IPS-20b (cell line): ENCODE measurements at regions not wholly inside any gene's neighbourhood (a gene's known extent, or its start where the extent isn't known, plus 50 kb on each side); places are given as distances from the start of the nearest gene placed in this dataset.
"Not testable (repeated sequence)": the region's sequence is repeated elsewhere in the genome, so short reads cannot be mapped to it uniquely, and the experiment has no call there.

ENCODE experiments used
- H3K27ac ChIP-seq: one replicate; pipeline ENCODE4 v1.5.1; 2013; ENCODE audit warnings: low read length
- H3K27me3 ChIP-seq: 2 replicates; pipeline ENCODE4 v1.6.1; 2013; ENCODE audit warnings: mild to moderate bottlenecking, low read length, inconsistent platforms; ENCODE audit not compliant: insufficient read depth
- H3K36me3 ChIP-seq: 2 replicates; pipeline ENCODE4 v1.6.1; 2013; ENCODE audit warnings: low read depth, mild to moderate bottlenecking, inconsistent platforms, low read length, moderate library complexity; ENCODE audit not compliant: insufficient read depth
- H3K4me1 ChIP-seq: 2 replicates; pipeline ENCODE4 v1.6.1; 2013; ENCODE audit warnings: mild to moderate bottlenecking, control low read depth, inconsistent platforms, low read length, moderate library complexity; ENCODE audit not compliant: insufficient read depth
- H3K4me3 ChIP-seq: 2 replicates; pipeline ENCODE4 v1.5.1; 2013; ENCODE audit warnings: mild to moderate bottlenecking, low read length, inconsistent platforms
- H3K9ac ChIP-seq: 2 replicates; pipeline ENCODE4 v1.6.1; 2013; ENCODE audit warnings: low read depth, mild to moderate bottlenecking, inconsistent platforms, low read length, moderate library complexity
- H3K9me3 ChIP-seq: 2 replicates; pipeline ENCODE4 v1.6.1; 2013; ENCODE audit warnings: mild to moderate bottlenecking, low read depth, low read length, inconsistent platforms; ENCODE audit not compliant: insufficient read depth

DNA sequence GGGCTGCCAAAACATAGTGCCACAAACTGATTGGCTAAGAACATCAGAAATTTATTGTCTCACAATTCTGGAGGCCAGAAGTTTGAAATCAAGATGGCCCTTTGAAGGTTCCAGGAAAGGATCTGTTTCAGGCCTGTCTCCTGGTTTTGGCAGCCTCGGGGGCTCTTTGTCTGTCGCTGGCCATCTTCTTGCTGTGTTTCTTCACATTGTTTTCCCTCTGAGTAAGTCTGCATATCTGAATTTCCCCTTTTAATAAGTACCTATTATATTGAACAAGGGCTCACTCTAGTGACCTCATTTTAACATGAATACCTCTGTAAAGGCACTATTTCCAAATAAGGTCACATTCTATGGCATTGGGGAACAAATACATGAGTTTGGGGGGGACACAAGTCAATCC is 467.1 kb upstream of the MGAT4C start:
- Histone ChIP-seq H3K36me3 (no peaks in the 10 kb centered on the region), H3K27ac (no peak overlapping the region), H3K9me3 (no peaks in the 10 kb centered on the region), H3K4me1 (no peaks in the 10 kb centered on the region), H3K9ac (no peak overlapping the region), H3K4me3 (no peak overlapping the region), H3K27me3 (no peaks in the 10 kb centered on the region)

GRCh38 chr12:86721713-86722397 is 465.7 kb upstream of the MGAT4C start:
- Histone ChIP-seq H3K4me3 (no peak overlapping the region), H3K27me3 (no peaks in the 10 kb centered on the region), H3K4me1 (no peaks in the 10 kb centered on the region), H3K27ac (no peak overlapping the region), H3K36me3 (no peaks in the 10 kb centered on the region), H3K9me3 (no peaks in the 10 kb centered on the region), H3K9ac (no peak overlapping the region)

DNA sequence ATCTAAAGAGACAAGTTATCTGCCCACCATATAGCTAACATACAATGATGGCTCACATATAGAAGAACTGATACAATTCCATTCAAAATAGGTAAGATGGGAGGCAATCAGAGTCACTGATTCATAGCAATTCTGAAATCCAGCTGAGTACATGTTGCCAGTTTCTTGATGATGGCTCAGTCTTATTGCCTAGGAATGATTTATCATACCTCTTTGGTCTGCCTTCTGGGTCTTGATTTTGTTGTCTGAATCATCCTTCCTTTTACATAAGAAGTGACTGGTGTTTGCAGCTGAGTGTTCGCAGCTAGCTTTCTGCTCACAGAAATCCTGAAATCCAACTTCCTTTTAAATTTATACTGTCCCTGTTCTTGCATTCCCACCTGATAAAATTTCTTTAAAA is 463.2 kb upstream of the MGAT4C start:
- H3K27me3 ChIP-seq, result no peaks in the 10 kb centered on the region
- H3K9ac ChIP-seq, result no peak overlapping the region
- no peak overlapping the region for H3K4me3 ChIP-seq
- no peaks in the 10 kb centered on the region for H3K9me3 ChIP-seq
- no peaks in the 10 kb centered on the region for H3K36me3 ChIP-seq
- no peaks in the 10 kb centered on the region for H3K4me1 ChIP-seq
- no peak overlapping the region for H3K27ac ChIP-seq

DNA sequence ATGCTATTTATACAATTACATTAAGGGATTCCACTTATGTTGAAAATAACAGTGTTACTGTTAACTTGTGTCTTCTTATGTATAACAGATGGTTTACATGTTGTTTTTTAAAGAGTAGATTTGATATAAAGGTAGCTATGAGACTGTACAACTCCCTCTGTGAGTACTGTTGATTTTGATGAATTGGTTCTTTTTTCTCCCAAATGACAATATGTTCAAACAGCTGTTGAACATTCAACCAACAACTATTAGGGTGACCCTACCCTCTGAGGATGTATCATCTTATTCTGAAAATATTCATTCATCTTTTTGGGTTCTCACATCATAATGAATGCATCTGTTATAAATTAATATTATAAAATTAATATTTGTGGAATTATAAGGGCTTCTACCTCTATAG is 456.9 kb upstream of the MGAT4C start:
- Histone ChIP-seq H3K9me3 (peaks cover 5% of the 10 kb centered on the region; the same call in 1 of the 2 replicates), H3K36me3 (no peaks in the 10 kb centered on the region), H3K4me3 (no peak overlapping the region), H3K27ac (no peak overlapping the region), H3K9ac (no peak overlapping the region), H3K27me3 (no peaks in the 10 kb centered on the region), H3K4me1 (no peaks in the 10 kb centered on the region; the same call in 1 of the 2 replicates)

DNA sequence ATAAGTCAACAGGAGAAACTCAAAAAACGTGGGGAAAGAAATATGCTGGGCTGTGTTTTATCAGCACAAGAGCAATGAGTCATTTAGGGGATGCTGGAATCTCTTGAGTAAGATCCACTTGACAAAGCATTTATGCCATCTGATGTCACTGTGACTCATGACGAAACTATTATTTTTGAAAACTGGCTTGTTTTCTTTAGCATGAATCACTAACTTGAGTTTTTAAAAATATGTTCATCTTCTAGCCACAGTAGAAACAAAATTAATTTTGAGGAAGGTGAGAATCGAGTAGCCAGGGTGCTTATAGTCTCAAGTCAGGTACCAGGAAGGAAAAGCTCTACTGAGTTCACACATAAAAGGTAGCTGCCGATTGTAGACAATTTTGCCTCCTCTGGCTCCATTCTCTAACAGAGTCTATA is 456.2 kb upstream of the MGAT4C start:
- no peak overlapping the region for H3K9ac ChIP-seq
- no peaks in the 10 kb centered on the region for H3K27me3 ChIP-seq
- H3K4me3 ChIP-seq, result no peak overlapping the region
- no peaks in the 10 kb centered on the region for H3K36me3 ChIP-seq
- H3K27ac ChIP-seq, result no peak overlapping the region
- H3K4me1 ChIP-seq, result no peaks in the 10 kb centered on the region; the same call in 1 of the 2 replicates
- peaks cover 7% of the 10 kb centered on the region; the same call in 1 of the 2 replicates for H3K9me3 ChIP-seq

DNA sequence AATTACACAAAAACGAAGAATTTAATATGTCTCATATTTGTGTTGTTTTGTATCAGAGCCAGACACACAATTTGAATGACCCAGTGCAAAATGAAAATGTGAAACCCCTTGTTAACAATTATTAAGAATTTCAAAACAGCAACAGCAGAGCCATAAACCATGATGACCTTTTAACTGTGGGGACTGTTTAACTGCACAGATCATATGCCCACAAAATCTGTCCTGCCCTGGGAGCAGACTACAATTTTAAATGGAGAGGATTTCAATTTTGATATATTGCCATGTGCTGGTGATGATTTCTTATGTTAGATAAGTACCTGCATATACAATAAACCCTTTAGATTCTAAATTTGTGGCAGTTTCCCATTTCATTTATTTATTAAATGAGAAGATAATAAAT is 455.5 kb upstream of the MGAT4C start:
- no peak overlapping the region for H3K4me3 ChIP-seq
- H3K27ac ChIP-seq, result no peak overlapping the region
- no peaks in the 10 kb centered on the region; the same call in 1 of the 2 replicates for H3K4me1 ChIP-seq
- H3K9ac ChIP-seq, result no peak overlapping the region
- no peaks in the 10 kb centered on the region for H3K36me3 ChIP-seq
- H3K27me3 ChIP-seq, result no peaks in the 10 kb centered on the region
- H3K9me3 ChIP-seq, result peaks cover 10% of the 10 kb centered on the region; the same call in 1 of the 2 replicates

GRCh38 chr12:86710109-86710508 is 453.9 kb upstream of the MGAT4C start:
- H3K4me1 ChIP-seq, result no peaks in the 10 kb centered on the region; the same call in 1 of the 2 replicates
- no peak overlapping the region for H3K9ac ChIP-seq
- no peak overlapping the region for H3K27ac ChIP-seq
- H3K4me3 ChIP-seq, result no peak overlapping the region
- H3K9me3 ChIP-seq, result peaks cover 10% of the 10 kb centered on the region; the same call in 1 of the 2 replicates
- no peaks in the 10 kb centered on the region for H3K36me3 ChIP-seq
- H3K27me3 ChIP-seq, result no peaks in the 10 kb centered on the region

DNA sequence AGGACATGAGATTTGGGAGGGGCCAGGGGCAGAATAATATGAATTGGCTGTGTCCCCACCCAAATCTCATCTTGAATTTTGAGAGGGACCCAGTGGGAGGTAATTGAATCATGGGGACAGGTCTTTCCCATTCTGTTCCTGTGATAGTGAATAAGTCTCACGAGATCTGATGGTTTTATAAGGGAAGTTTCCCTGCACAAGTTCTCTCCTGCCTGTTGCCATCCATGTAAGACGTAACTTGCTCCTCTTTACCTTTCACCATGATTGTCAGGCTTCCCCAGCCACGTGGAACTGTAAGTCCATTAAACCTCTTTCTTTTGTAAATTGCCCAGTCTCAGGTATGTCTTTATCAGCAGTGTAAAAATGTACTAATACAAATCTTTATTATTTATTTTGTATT is 452.8 kb upstream of the MGAT4C start:
- peaks cover 10% of the 10 kb centered on the region; the same call in 1 of the 2 replicates for H3K9me3 ChIP-seq
- H3K27me3 ChIP-seq, H3K4me3 ChIP-seq: not testable (repeated sequence)

GRCh38 chr12:86698641-86698980 is 442.4 kb upstream of the MGAT4C start:
- Histone ChIP-seq H3K4me3 (no peak overlapping the region), H3K36me3 (no peaks in the 10 kb centered on the region), H3K9me3 (no peaks in the 10 kb centered on the region), H3K4me1 (no peaks in the 10 kb centered on the region), H3K9ac (no peak overlapping the region), H3K27ac (no peak overlapping the region), H3K27me3 (no peaks in the 10 kb centered on the region)

More for the DNA sequence above, 452.8 kb upstream of the MGAT4C start:
- not testable (repeated sequence) for H3K27ac ChIP-seq, H3K36me3 ChIP-seq, H3K4me1 ChIP-seq, H3K9ac ChIP-seq

DNA sequence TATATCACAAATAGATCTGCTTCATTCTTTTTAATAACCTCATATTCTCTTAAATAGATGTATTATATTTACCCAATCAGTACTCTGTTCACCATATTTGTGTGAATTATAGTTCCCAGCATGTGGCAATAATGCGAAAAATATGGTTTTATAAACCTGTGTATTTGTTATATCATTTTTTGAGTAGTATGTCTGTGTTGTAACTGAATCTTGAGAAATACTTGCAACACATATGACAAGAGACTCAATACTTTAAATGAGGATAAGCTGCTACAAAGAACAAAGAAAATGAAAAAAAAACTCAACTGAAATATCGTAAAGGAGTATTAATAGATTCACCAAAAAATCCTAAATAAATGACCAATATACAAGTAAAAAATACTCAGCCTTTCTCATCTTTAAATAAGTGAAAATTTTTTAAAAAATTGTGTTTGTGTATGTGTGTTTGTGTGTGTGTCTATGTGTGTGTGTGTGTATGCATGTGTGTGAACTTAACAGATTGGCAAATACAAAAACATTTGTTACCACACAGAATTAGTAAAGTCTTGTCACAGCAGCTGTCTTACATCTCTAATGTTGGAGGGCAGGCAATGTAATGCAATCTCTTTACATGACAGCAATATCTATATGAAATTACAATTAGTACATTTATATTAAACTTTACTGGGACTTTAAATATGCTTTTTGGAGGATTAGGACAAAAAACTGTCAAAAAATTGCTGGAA is 441.9 kb upstream of the MGAT4C start:
- Histone ChIP-seq H3K9ac (no peak overlapping the region), H3K4me3 (no peak overlapping the region), H3K27ac (no peak overlapping the region), H3K9me3 (no peaks in the 10 kb centered on the region), H3K36me3 (no peaks in the 10 kb centered on the region), H3K27me3 (no peaks in the 10 kb centered on the region), H3K4me1 (no peaks in the 10 kb centered on the region)

GRCh38 chr12:86683568-86684304 is 427.5 kb upstream of the MGAT4C start:
- H3K9ac ChIP-seq, result no peak overlapping the region
- H3K9me3 ChIP-seq, result no peaks in the 10 kb centered on the region; the same call in 1 of the 2 replicates
- no peaks in the 10 kb centered on the region for H3K36me3 ChIP-seq
- no peaks in the 10 kb centered on the region for H3K27me3 ChIP-seq
- H3K4me1 ChIP-seq, result no peaks in the 10 kb centered on the region
- no peak overlapping the region for H3K27ac ChIP-seq
- H3K4me3 ChIP-seq, result no peak overlapping the region
